LNCaP clone FGC (cell line): ENCODE measurements at regions not wholly inside any gene's neighbourhood (a gene's known extent, or its start where the extent isn't known, plus 50 kb on each side); places are given as distances from the start of the nearest gene placed in this dataset.

Source experiments
- DNase-seq: peaks from one replicate; pipeline ENCODE4 v3.0.0-alpha.2; 2011; ENCODE audit warnings: low read depth
- H3K4me3 ChIP-seq: 2 replicates; pipeline ENCODE4 v1.5.1; 2011; ENCODE audit warnings: mild to moderate bottlenecking, low read depth, low read length, control low read depth
- TF ChIP-seq, protein P1 (sequence below): IDR thresholded peaks from 2 replicates; pipeline ENCODE4 v1.5.1; 2012; ENCODE audit warnings: mild to moderate bottlenecking; ENCODE audit not compliant: control insufficient read depth, insufficient read depth; ENCODE audit errors: extremely low read depth

DNA sequence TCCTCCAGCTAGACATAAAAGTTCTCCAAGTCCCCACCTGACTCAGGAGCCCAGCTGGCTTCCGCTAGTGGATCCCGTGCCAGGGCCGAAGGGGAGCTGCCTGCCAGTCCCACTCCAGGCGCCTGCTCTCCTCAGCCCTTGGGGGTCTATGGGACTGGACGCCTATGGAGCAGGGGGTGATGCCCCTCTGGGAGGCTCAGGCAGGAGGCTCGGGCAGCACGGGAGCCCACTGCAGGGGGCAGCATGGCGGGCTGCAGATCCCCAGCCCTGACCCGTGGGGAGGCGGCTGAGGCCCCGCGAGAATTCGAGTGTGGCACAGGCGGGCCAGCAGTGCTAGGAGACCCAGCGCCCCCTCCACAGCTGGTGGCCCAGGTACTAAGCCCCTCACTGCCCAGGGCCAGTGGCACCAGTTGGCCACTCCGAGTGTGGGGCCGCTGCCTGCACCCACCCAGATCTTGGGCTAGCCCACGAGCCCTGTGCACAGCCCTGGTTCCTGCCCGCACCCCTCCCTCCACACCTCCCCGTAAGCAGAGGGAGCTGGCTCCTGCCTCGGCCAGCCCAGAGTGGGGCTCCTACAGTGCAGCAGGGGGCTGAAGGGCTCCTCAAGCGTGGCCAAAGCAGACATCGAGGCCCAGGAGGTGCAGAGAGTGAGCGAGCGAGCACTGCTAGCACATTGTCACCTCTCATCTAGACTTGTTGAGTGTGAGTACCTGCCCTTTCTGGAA, 221.3 kb upstream of the NSMCE3 start:
- TF ChIP-seq, protein P1, sequence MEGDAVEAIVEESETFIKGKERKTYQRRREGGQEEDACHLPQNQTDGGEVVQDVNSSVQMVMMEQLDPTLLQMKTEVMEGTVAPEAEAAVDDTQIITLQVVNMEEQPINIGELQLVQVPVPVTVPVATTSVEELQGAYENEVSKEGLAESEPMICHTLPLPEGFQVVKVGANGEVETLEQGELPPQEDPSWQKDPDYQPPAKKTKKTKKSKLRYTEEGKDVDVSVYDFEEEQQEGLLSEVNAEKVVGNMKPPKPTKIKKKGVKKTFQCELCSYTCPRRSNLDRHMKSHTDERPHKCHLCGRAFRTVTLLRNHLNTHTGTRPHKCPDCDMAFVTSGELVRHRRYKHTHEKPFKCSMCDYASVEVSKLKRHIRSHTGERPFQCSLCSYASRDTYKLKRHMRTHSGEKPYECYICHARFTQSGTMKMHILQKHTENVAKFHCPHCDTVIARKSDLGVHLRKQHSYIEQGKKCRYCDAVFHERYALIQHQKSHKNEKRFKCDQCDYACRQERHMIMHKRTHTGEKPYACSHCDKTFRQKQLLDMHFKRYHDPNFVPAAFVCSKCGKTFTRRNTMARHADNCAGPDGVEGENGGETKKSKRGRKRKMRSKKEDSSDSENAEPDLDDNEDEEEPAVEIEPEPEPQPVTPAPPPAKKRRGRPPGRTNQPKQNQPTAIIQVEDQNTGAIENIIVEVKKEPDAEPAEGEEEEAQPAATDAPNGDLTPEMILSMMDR, result no peak
- H3K4me3 ChIP-seq, result no peak overlapping the region
- DNase-seq, result no peak

DNA sequence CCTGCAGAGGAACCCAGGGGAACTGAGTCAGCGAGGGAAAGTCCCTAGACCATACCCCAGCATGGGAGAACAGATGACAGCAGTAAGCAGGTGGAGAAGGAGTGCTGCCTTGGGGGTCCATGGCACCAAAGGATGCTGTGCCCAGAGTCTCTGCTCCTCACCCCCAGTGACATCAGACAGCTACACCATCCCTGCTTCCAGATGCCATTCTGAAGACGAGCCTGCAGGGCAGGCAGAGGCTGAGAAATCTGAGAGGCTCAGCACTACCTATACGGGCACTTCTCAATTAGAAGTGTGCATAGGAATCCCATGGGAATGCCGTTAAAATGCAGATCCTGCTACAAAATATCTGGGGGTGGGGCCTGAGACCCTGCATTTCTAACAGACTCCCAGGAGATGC, 211.3 kb upstream of the NSMCE3 start:
- DNase-seq, result no peak
- H3K4me3 ChIP-seq, result no peak overlapping the region
- TF ChIP-seq, protein P1, result no peak

DNA sequence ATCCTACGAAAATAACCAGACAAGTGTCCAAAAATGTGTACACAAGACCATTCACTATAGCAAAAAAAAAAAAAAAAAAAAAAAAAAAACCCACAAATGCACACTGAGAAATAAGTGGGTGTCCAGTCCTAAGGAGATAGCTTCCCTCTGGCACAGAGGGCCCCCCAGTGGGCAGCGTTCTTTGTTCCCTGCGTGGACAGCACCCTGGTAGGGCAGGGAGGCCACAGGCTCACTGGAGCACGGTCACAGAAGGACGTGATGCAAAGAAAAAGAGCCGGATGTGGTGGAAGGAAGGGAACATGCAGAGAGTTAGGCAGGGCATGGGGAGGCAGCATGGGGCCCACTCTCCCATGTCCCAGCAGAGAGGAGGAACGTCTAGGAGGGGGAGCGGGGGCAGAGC, 210.7 kb upstream of the NSMCE3 start:
- TF ChIP-seq, protein P1, result no peak
- DNase-seq, result no peak
- no peak overlapping the region for H3K4me3 ChIP-seq

DNA sequence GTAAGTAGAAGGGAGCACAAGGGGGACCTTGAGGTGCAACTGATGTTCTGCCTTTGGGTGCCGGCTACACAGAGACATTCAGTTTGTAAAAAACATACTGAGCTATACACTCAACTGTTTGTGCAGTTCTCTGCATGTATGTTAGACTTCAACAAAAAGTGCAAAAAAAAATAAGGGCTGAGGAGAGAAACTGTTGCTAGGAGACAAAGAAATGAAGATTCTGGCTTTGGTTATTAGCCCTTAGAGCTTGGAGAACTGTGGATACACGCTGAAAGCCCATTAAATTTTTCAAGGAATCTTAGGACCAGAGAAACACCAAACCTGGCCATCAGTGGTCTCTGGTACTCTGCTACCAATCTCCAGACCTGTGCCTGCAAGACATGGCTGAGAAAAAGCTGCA, 207.6 kb upstream of the NSMCE3 start:
- H3K4me3 ChIP-seq, result no peak overlapping the region
- TF ChIP-seq, protein P1, result no peak
- no peak for DNase-seq

DNA sequence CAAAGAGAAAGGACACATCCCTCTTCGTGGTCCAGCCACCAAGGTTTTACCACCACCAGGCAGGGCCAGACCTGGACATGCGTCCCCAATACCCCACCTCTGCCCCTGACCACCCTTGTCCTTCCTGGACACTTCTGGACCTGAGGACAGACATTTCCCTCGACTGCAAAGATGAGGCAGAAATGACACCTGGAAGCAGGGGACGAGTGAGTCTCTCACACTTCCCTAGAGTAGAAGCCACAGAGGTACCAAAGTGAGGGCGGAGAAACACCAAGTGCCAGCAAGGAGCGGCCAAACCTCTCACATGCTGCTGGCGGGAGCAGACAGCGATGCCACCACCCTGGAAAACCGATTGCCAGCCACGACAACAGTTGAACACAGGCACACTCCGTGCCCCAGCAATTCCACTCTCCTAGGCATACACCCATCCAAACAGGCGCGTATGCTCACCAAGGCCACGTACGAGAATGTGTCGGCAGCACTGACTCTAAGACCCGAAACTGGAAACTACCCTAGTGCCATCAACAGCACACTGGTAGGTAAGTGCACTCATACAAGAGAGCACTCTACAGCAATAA, 207.0 kb upstream of the NSMCE3 start:
- no peak for DNase-seq
- TF ChIP-seq, protein P1, result no peak
- no peak overlapping the region for H3K4me3 ChIP-seq

DNA sequence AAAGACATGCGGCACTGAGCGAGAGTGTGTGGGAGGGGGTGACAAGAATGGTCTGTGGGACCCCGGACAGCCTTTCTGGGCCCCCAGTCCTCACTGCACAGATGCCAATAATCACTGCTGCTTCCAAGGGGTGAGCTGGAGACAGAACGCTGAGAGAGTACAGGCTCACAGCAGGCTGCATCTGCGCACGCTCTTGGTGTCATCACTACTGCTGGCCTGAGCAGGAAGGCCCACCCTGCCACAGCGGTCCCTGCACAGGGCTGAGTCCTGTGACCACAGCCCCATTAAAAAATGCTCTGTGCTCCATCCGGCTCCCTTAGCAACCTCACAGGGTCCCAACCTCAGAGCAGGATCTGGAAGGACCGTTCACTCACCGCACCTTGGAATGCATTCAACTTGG, 205.5 kb upstream of the NSMCE3 start:
- H3K4me3 ChIP-seq, result no peak overlapping the region
- TF ChIP-seq, protein P1, result no peak
- DNase-seq, result no peak
